GM23248 (cell line): ENCODE measurements at regions not wholly inside any gene's neighbourhood (a gene's known extent, or its start where the extent isn't known, plus 50 kb on each side); places are given as distances from the start of the nearest gene placed in this dataset.
"Not testable (repeated sequence)": the region's sequence is repeated elsewhere in the genome, so short reads cannot be mapped to it uniquely, and the experiment has no call there.

Experiments used
- DNase-seq: peaks from one replicate; pipeline ENCODE4 v3.0.0-alpha.2; 2015
- H2AFZ ChIP-seq: fragments of 200-600 bp; sonication (generic); 2 replicates; pipeline ENCODE4 v1.6.1; 2016; ENCODE audit warnings: antibody characterized with exemption
- H3F3A ChIP-seq: fragments of 200-600 bp; sonication (generic); 2 replicates; pipeline ENCODE4 v1.6.1; 2016; ENCODE audit warnings: mild to moderate bottlenecking, antibody characterized with exemption, mixed run types; ENCODE audit not compliant: insufficient read depth
- H3K27ac ChIP-seq: fragments of 200-600 bp; sonication (generic); 2 replicates; pipeline ENCODE4 v1.5.1; 2016; ENCODE audit warnings: mild to moderate bottlenecking
- H3K27me3 ChIP-seq: fragments of 200-600 bp; sonication (generic); replicated peaks from 2 replicates; pipeline ENCODE4 v1.6.1; 2016; ENCODE audit warnings: mild to moderate bottlenecking; ENCODE audit not compliant: insufficient read depth
- H3K36me3 ChIP-seq: fragments of 200-600 bp; sonication (generic); 2 replicates; pipeline ENCODE4 v1.6.1; 2016; ENCODE audit warnings: low read depth, mild to moderate bottlenecking
- H3K4me1 ChIP-seq: fragments of 200-600 bp; sonication (generic); 2 replicates; pipeline ENCODE4 v1.6.1; 2016; ENCODE audit warnings: mild to moderate bottlenecking; ENCODE audit not compliant: insufficient read depth
- H3K4me2 ChIP-seq: fragments of 200-600 bp; sonication (generic); one replicate; pipeline ENCODE4 v1.6.1; 2016; ENCODE audit warnings: mild to moderate bottlenecking; ENCODE audit not compliant: unreplicated experiment
- H3K4me3 ChIP-seq: fragments of 200-600 bp; sonication (generic); 2 replicates; pipeline ENCODE4 v1.5.1; 2016; ENCODE audit warnings: mild to moderate bottlenecking
- H3K79me2 ChIP-seq: fragments of 200-600 bp; sonication (generic); 2 replicates; pipeline ENCODE4 v1.6.1; 2016; ENCODE audit warnings: mild to moderate bottlenecking; ENCODE audit not compliant: insufficient read depth
- H3K9ac ChIP-seq: fragments of 200-600 bp; sonication (generic); 2 replicates; pipeline ENCODE4 v1.6.1; 2016; ENCODE audit warnings: mild to moderate bottlenecking
- H3K9me2 ChIP-seq: fragments of 200-600 bp; sonication (generic); 2 replicates; pipeline ENCODE4 v1.6.1; 2016; ENCODE audit warnings: mixed run types, mild to moderate bottlenecking, moderate library complexity; ENCODE audit not compliant: insufficient read depth
- H3K9me3 ChIP-seq: fragments of 200-600 bp; sonication (generic); one replicate; pipeline ENCODE4 v1.6.1; 2017; ENCODE audit warnings: low read depth
- H4K20me1 ChIP-seq: fragments of 200-600 bp; sonication (generic); 2 replicates; pipeline ENCODE4 v1.6.0; 2016; ENCODE audit not compliant: insufficient read depth
- EZH2 ChIP-seq: fragments of 200-600 bp; sonication (generic); IDR thresholded peaks from 2 replicates; pipeline ENCODE4 v1.6.1; 2018; ENCODE audit warnings: antibody characterized with exemption, mild to moderate bottlenecking; ENCODE audit not compliant: insufficient read depth, poor library complexity, severe bottlenecking
- EZH2phosphoT487 ChIP-seq: fragments of 200-600 bp; sonication (generic); IDR thresholded peaks from 2 replicates; pipeline ENCODE4 v1.6.1; 2018; ENCODE audit warnings: antibody characterized with exemption, moderate library complexity, mild to moderate bottlenecking, low read depth; ENCODE audit not compliant: insufficient read depth
- WGBS, 2 experiments: methylation state at CpG; one replicate each; pipeline ENCODE4 v1.1.6; 2015 to 2017; ENCODE audit warnings: low lambda C conversion rate in 2 of 2, low coverage in 1 of 2; ENCODE audit errors: missing lambda C conversion rate in 2 of 2; 5-methylcytosine and 5-hydroxymethylcytosine counted together
- in situ Hi-C: fragments of 300-500 bp; cut with MboI; formaldehyde crosslinking; loops from 2 replicates; pipeline ENCODE4 v1.15.0; 2020

DNA sequence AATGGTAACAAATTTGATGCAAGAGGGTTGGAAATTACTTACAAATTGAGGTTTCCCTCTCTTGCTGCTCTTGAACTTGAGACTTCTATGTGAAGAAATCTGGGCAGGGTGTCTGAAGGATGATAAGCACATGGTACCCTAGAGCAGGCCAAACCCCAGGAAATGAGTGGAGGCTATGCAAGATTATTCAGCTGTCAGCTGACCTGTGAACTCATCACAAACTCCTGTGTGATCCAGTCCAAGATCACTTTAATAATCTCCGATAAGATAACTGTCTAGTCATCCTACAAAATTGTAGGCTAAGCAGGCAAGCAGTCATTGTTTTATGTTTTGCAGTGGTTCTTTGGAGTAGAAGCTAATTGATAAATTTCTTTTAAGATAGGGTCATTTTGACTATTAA is 213.1 kb downstream of the BTBD3 start:
- H3K4me2 ChIP-seq, result no peak overlapping the region
- H3K27me3 ChIP-seq, result no peaks in the 10 kb centered on the region
- no peaks in the 10 kb centered on the region for H3F3A ChIP-seq
- no peaks in the 10 kb centered on the region for H3K9me2 ChIP-seq
- no peak overlapping the region for H3K27ac ChIP-seq
- no peak for DNase-seq
- TF ChIP-seq EZH2phosphoT487 (no peak), EZH2 (no peak)
- H3K9me3 ChIP-seq, result no peaks in the 10 kb centered on the region
- no peaks in the 10 kb centered on the region for H3K79me2 ChIP-seq
- no peaks in the 10 kb centered on the region for H4K20me1 ChIP-seq
- 67 to 86% methylated on average over 1 of the region's 1 CpG for WGBS, 2 experiments
- in situ Hi-C loops, result no loop called here
- H3K36me3 ChIP-seq, result no peaks in the 10 kb centered on the region
- H3K9ac ChIP-seq, result no peak overlapping the region
- H2AFZ ChIP-seq, result no peak overlapping the region
- no peak overlapping the region for H3K4me3 ChIP-seq
- H3K4me1 ChIP-seq, result no peaks in the 10 kb centered on the region

- H3K27ac ChIP-seq, result no peak overlapping the region
These were observed 215.9 kb downstream of the BTBD3 start for GRCh38 chr20:12133553-12133952.

DNA sequence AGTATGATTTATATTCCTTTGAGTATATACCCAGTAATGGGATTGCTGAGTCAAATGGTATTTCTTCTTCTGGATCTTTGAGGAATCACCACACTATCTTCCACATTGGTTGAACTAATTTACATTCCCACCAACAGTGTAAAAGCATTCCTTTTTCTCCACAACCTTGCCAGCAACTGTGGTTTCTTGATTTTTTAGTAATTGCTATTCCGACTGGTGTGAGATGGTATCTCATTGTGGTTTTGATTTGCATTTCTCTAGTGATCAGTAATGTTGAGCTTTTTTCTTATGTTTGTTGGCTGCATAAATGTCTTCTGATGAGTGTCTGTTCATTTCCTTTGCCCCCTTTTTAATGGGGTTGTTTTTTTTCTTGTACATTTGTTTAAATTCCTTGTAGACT is 228.3 kb downstream of the BTBD3 start:
- H3K27ac ChIP-seq, H3K4me3 ChIP-seq, in situ Hi-C loops, H3K9ac ChIP-seq, H2AFZ ChIP-seq, H4K20me1 ChIP-seq, DNase-seq, H3K27me3 ChIP-seq, H3K9me3 ChIP-seq, H3K79me2 ChIP-seq, H3K9me2 ChIP-seq, H3K36me3 ChIP-seq, H3K4me1 ChIP-seq, H3K4me2 ChIP-seq, H3F3A ChIP-seq: not testable (repeated sequence)
- 45 to 53% methylated on average over 1 of the region's 1 CpG for WGBS, 2 experiments

More at GRCh38 chr20:12133553-12133952, 215.9 kb downstream of the BTBD3 start:
- in situ Hi-C loops, result no loop called here
- no peaks in the 10 kb centered on the region for H3K9me3 ChIP-seq
- H3K27me3 ChIP-seq, result no peaks in the 10 kb centered on the region
- no peaks in the 10 kb centered on the region for H4K20me1 ChIP-seq
- H3K4me2 ChIP-seq, result no peak overlapping the region
- H3K36me3 ChIP-seq, result no peaks in the 10 kb centered on the region
- no peaks in the 10 kb centered on the region for H3K9me2 ChIP-seq
- H3F3A ChIP-seq, result no peaks in the 10 kb centered on the region
- H3K4me3 ChIP-seq, result no peak overlapping the region
- DNase-seq, result no peak
- H2AFZ ChIP-seq, result no peak overlapping the region
- H3K9ac ChIP-seq, result no peak overlapping the region
- H3K4me1 ChIP-seq, result no peaks in the 10 kb centered on the region
- no peak for TF ChIP-seq EZH2
- no peak for TF ChIP-seq EZH2phosphoT487
- WGBS, 2 experiments, result 27 to 33% methylated on average over 2 of the region's 2 CpGs
- H3K79me2 ChIP-seq, result no peaks in the 10 kb centered on the region

- WGBS, 2 experiments, result 32 to 35% methylated on average over 1 of the region's 1 CpG
- Histone ChIP-seq H3K4me3 (no peak overlapping the region), H3K36me3 (no peaks in the 10 kb centered on the region), H3K27me3 (no peaks in the 10 kb centered on the region), H3F3A (no peaks in the 10 kb centered on the region), H3K4me1 (no peaks in the 10 kb centered on the region), H4K20me1 (no peaks in the 10 kb centered on the region), H2AFZ (no peak overlapping the region), H3K79me2 (no peaks in the 10 kb centered on the region), H3K4me2 (no peak overlapping the region), H3K9me2 (no peaks in the 10 kb centered on the region), H3K27ac (no peak overlapping the region), H3K9ac (no peak overlapping the region), H3K9me3 (no peaks in the 10 kb centered on the region)
- TF ChIP-seq EZH2 (no peak), EZH2phosphoT487 (no peak)
- in situ Hi-C loops, result no loop called here
- DNase-seq, result no peak
These were observed 235.3 kb downstream of the BTBD3 start for GRCh38 chr20:12152996-12153395.

DNA sequence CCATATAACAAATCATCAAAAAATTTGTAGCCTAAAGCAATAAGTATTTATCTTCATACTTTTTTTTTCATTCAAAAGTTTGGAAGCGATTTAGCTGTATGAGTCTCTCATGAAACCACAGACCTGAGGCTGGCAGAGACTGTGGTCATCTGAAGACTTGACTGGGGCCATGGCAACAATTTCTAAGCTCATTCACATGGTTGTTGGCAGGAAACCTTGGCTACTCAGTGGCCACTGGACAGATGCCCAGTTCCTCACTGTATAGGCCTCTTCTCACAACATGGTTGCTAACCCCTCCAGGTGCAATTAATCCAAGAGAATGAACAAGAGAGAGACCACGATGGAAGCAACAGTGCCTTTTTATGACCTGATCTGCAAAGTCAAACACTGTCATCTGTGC is 235.9 kb downstream of the BTBD3 start:
- H3K27me3 ChIP-seq, result no peaks in the 10 kb centered on the region
- no peaks in the 10 kb centered on the region for H3F3A ChIP-seq
- H3K4me2 ChIP-seq, result no peak overlapping the region
- H3K9me3 ChIP-seq, result no peaks in the 10 kb centered on the region
- H3K9me2 ChIP-seq, result no peaks in the 10 kb centered on the region
- TF ChIP-seq EZH2, result no peak
- no peak overlapping the region for H2AFZ ChIP-seq
- H4K20me1 ChIP-seq, result no peaks in the 10 kb centered on the region
- in situ Hi-C loops, result no loop called here
- H3K9ac ChIP-seq, result no peak overlapping the region
- no peaks in the 10 kb centered on the region for H3K36me3 ChIP-seq
- no peak overlapping the region for H3K4me3 ChIP-seq
- H3K79me2 ChIP-seq, result no peaks in the 10 kb centered on the region
- no peak overlapping the region for H3K27ac ChIP-seq
- H3K4me1 ChIP-seq, result no peaks in the 10 kb centered on the region
- WGBS, 2 experiments, result 11 to 13% methylated on average over 2 of the region's 2 CpGs
- no peak for DNase-seq
